Esophagus squamous epithelium (tissue), 5 donors: ENCODE measurements at regions not wholly inside any gene's neighbourhood (a gene's known extent, or its start where the extent isn't known, plus 50 kb on each side); places are given as distances from the start of the nearest gene placed in this dataset.
"Not testable (repeated sequence)": the region's sequence is repeated elsewhere in the genome, so short reads cannot be mapped to it uniquely, and the experiment has no call there.

Experiments used
- DNase-seq: peaks from one replicate; lab custom pipeline; 2025; lab: John Stamatoyannopoulos, UW
- H3K27ac ChIP-seq, 4 donors: fragments of 200-600 bp; sonication (generic); one replicate each; pipeline ENCODE4 v1.5.1; 2016 to 2019; ENCODE audit warnings: mild to moderate bottlenecking in 1 of 4
- H3K27me3 ChIP-seq, 4 donors: fragments of 200-600 bp; sonication (generic); 1 replicate in 3 of 4; 2 replicates in 1 of 4; pipeline versions ENCODE4 v1.5.1 to v1.6.0; 2017 to 2021; ENCODE audit warnings: antibody characterized with exemption in 1 of 4
- H3K36me3 ChIP-seq, 3 donors: fragments of 200-600 bp; sonication (generic); one replicate each; pipeline ENCODE4 v1.5.1; 2016 to 2019
- H3K4me1 ChIP-seq, 3 donors: fragments of 200-600 bp; sonication (generic); one replicate each; pipeline ENCODE4 v1.5.1; 2017 to 2019
- H3K4me3 ChIP-seq, 4 donors: fragments of 200-600 bp; sonication (generic); 1 replicate in 3 of 4; 2 replicates in 1 of 4; pipeline ENCODE4 v1.5.1; 2016 to 2019; ENCODE audit warnings: mild to moderate bottlenecking in 2 of 4, moderate library complexity in 1 of 4
- H3K9me3 ChIP-seq, 3 donors: fragments of 200-600 bp; sonication (generic); one replicate each; pipeline ENCODE4 v1.5.1; 2016 to 2019
- CTCF ChIP-seq, 6 experiments: fragments of 450-650 bp in 4 of 6; fragments of 200-600 bp in 2 of 6; sonication (generic) in 2 of 6; IDR thresholded peaks; one replicate each; pipeline ENCODE4 v1.5.1; 2016 to 2019; ENCODE audit warnings: antibody characterized with exemption in 6 of 6, mild to moderate bottlenecking in 4 of 6, moderate library complexity in 4 of 6
- POLR2A ChIP-seq, 4 donors: fragments of 450-650 bp; IDR thresholded peaks; one replicate each; pipeline ENCODE4 v1.6.1; 2017; ENCODE audit warnings: antibody characterized with exemption in 4 of 4, mild to moderate bottlenecking in 4 of 4, moderate library complexity in 3 of 4
- WGBS, 2 donors: methylation state at CpG; one replicate each; pipeline ENCODE4 v1.1.5; 2018; 5-methylcytosine and 5-hydroxymethylcytosine counted together
- intact Hi-C: fragments of 100-400 bp; cut with DNase I; formaldehyde crosslinking; loops from one replicate; pipeline ENCODE4 v1.15.0; 2022
- donor health status: DM: yes; HTN: yes; CAD: no.

GRCh38 chr5:83810511-83810910 is 89.9 kb upstream of the HAPLN1 start:
- H3K27ac ChIP-seq, result no peak overlapping the region

GRCh38 chr5:83802686-83803085 is 82.0 kb upstream of the HAPLN1 start:
- DNase-seq, result no peak
- no peak for TF ChIP-seq CTCF (IDR thresholded peaks at IDR 0.05)
- no peak for TF ChIP-seq POLR2A (IDR thresholded peaks at IDR 0.05)
- Histone ChIP-seq H3K4me3 (no peak overlapping the region), H3K27ac (no peak overlapping the region), H3K9me3 (no peaks in the 10 kb centered on the region), H3K4me1 (no peaks in the 10 kb centered on the region), H3K36me3 (no peaks in the 10 kb centered on the region), H3K27me3 (no peaks in the 10 kb centered on the region)
- intact Hi-C loops, result no loop called here
- 59 to 60% methylated on average over 2 of the region's 2 CpGs for WGBS, 2 donors

More at GRCh38 chr5:83810511-83810910, 89.9 kb upstream of the HAPLN1 start:
- Histone ChIP-seq H3K4me1 (no peaks in the 10 kb centered on the region), H3K36me3 (no peaks in the 10 kb centered on the region), H3K4me3 (no peak overlapping the region), H3K27me3 (no peaks in the 10 kb centered on the region), H3K9me3 (no peaks in the 10 kb centered on the region)
- TF ChIP-seq POLR2A (IDR thresholded peaks at IDR 0.05) (no peak), CTCF (IDR thresholded peaks at IDR 0.05) (no peak)
- 73 to 75% methylated on average over 1 of the region's 1 CpG for WGBS, 2 donors
- no peak for DNase-seq
- intact Hi-C loops, result no loop called here

- 78 to 83% methylated on average over 2 of the region's 2 CpGs for WGBS, 2 donors
- no peaks in the 10 kb centered on the region for H3K27me3 ChIP-seq
- H3K36me3 ChIP-seq, result no peaks in the 10 kb centered on the region
- TF ChIP-seq POLR2A (IDR thresholded peaks at IDR 0.05) (no peak), CTCF (IDR thresholded peaks at IDR 0.05) (no peak)
- no peak overlapping the region for H3K4me3 ChIP-seq
- no peaks in the 10 kb centered on the region for H3K4me1 ChIP-seq
- no peak for DNase-seq
- no peak overlapping the region for H3K27ac ChIP-seq
- no peaks in the 10 kb centered on the region for H3K9me3 ChIP-seq
- intact Hi-C loops, result no loop called here
Measured at GRCh38 chr5:83800201-83800600, 79.5 kb upstream of the HAPLN1 start.

- H3K9me3 ChIP-seq, H3K27ac ChIP-seq, H3K4me3 ChIP-seq, H3K27me3 ChIP-seq, H3K36me3 ChIP-seq, H3K4me1 ChIP-seq, DNase-seq, intact Hi-C loops: not testable (repeated sequence)
- WGBS, 2 donors, result 20 to 77% methylated on average over 1 to 8 of the region's 11 CpGs
Measured at GRCh38 chr5:83799020-83799419, 78.4 kb upstream of the HAPLN1 start.

- TF ChIP-seq CTCF (IDR thresholded peaks at IDR 0.05) (no peak), POLR2A (IDR thresholded peaks at IDR 0.05) (no peak)
- no peak overlapping the region for H3K27ac ChIP-seq
- H3K4me3 ChIP-seq, result no peak overlapping the region
- H3K36me3 ChIP-seq, result no peaks in the 10 kb centered on the region
- DNase-seq, result no peak
- H3K9me3 ChIP-seq, result no peaks in the 10 kb centered on the region
- H3K4me1 ChIP-seq, result no peaks in the 10 kb centered on the region
- intact Hi-C loops, result no loop called here
- H3K27me3 ChIP-seq, result no peaks in the 10 kb centered on the region
- 13 to 14% methylated on average over 1 of the region's 1 CpG for WGBS, 2 donors
Measured at GRCh38 chr5:83789371-83789770, 68.7 kb upstream of the HAPLN1 start.

GRCh38 chr5:83787631-83788030 is 67.0 kb upstream of the HAPLN1 start:
- no peaks in the 10 kb centered on the region for H3K36me3 ChIP-seq
- intact Hi-C loops, result no loop called here
- 61 to 64% methylated on average over 3 of the region's 3 CpGs for WGBS, 2 donors
- H3K27me3 ChIP-seq, result no peaks in the 10 kb centered on the region
- no peak for DNase-seq
- no peak for TF ChIP-seq CTCF (IDR thresholded peaks at IDR 0.05)
- no peak for TF ChIP-seq POLR2A (IDR thresholded peaks at IDR 0.05)
- H3K4me3 ChIP-seq, result no peak overlapping the region
- no peak overlapping the region for H3K27ac ChIP-seq
- no peaks in the 10 kb centered on the region for H3K4me1 ChIP-seq
- no peaks in the 10 kb centered on the region for H3K9me3 ChIP-seq
